Cardiac muscle cell (in vitro differentiated cells and primary cell): ENCODE measurements at regions not wholly inside any gene's neighbourhood (a gene's known extent, or its start where the extent isn't known, plus 50 kb on each side); places are given as distances from the start of the nearest gene placed in this dataset.

Experiments used
- DNase-seq, 2 donors: peaks; one replicate each; pipeline versions ENCODE4 v3.0.0 to v3.0.0-alpha.2; 2010 to 2017; ENCODE audit warnings: low read depth in 1 of 2, low spot score in 1 of 2
- H3K27ac ChIP-seq: fragments of 200-600 bp; sonication (generic); 2 replicates; pipeline ENCODE4 v1.5.1; 2016
- H3K27me3 ChIP-seq: fragments of 200-600 bp; sonication (generic); 2 replicates; pipeline ENCODE4 v1.6.0; 2016; ENCODE audit warnings: control low read depth
- H3K36me3 ChIP-seq: fragments of 200-600 bp; sonication (generic); 2 replicates; pipeline ENCODE4 v1.5.1; 2016; ENCODE audit warnings: control low read depth
- H3K4me1 ChIP-seq: fragments of 200-600 bp; sonication (generic); 2 replicates; pipeline ENCODE4 v1.8.1; 2017; ENCODE audit warnings: low read depth, mild to moderate bottlenecking, mixed run types
- H3K4me3 ChIP-seq: fragments of 200-600 bp; sonication (generic); 2 replicates; pipeline ENCODE4 v1.5.1; 2016; ENCODE audit warnings: mild to moderate bottlenecking
- H3K9me3 ChIP-seq: fragments of 200-600 bp; sonication (generic); 2 replicates; pipeline ENCODE4 v1.5.1; 2017; ENCODE audit warnings: low read depth, mild to moderate bottlenecking, control low read depth
- TF ChIP-seq, protein P1 (sequence below): IDR thresholded peaks from 2 replicates; pipeline ENCODE4 v1.5.1; 2012; ENCODE audit warnings: low read depth, mild to moderate bottlenecking, low read length

DNA sequence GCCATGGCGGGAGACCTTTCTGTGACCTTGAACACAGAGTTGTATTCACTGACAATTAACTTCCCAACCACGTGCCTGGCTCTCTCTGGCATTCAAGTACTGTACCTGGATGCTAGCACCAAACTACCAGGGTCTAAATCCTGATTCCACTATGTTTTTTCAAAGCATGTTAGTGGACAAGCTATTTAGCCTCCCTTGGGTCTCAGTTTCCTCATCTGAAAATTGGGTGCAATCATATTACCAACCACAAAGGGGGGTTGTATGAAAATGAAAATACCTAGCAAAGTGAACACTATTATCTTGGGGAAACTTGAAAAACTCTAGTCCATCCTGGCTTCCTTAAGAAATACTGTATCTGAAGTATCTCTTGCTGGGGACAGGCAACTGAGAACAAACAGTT, 308.7 kb upstream of the SGK1 start:
- TF ChIP-seq, protein P1, sequence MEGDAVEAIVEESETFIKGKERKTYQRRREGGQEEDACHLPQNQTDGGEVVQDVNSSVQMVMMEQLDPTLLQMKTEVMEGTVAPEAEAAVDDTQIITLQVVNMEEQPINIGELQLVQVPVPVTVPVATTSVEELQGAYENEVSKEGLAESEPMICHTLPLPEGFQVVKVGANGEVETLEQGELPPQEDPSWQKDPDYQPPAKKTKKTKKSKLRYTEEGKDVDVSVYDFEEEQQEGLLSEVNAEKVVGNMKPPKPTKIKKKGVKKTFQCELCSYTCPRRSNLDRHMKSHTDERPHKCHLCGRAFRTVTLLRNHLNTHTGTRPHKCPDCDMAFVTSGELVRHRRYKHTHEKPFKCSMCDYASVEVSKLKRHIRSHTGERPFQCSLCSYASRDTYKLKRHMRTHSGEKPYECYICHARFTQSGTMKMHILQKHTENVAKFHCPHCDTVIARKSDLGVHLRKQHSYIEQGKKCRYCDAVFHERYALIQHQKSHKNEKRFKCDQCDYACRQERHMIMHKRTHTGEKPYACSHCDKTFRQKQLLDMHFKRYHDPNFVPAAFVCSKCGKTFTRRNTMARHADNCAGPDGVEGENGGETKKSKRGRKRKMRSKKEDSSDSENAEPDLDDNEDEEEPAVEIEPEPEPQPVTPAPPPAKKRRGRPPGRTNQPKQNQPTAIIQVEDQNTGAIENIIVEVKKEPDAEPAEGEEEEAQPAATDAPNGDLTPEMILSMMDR, result no peak
- H3K4me3 ChIP-seq, result no peak overlapping the region
- H3K36me3 ChIP-seq, result no peaks in the 10 kb centered on the region
- H3K27ac ChIP-seq, result no peak overlapping the region
- no peak for DNase-seq
- H3K9me3 ChIP-seq, result no peaks in the 10 kb centered on the region
- no peaks in the 10 kb centered on the region for H3K27me3 ChIP-seq
- H3K4me1 ChIP-seq, result peaks cover 5% of the 10 kb centered on the region

DNA sequence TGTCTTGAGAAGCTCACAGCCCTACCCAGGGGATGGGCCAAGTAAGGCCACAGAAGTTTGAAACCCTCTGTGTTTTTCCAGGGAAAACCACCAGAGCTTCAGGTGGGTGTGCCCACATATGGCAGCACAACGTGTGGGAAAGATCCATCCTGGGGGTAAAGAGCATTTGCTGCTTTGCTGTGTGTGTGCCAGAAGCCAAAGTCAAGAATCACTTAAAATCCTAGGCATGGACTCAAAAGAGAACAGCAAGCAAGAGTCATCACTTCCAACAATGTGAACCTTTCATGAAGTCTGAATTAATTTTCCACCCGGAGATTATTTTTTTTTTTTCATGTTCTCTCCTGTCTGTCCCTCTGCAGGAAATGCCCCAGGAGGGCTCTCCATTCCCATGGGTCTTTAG, 308.2 kb upstream of the SGK1 start:
- H3K27me3 ChIP-seq, result no peaks in the 10 kb centered on the region
- TF ChIP-seq, protein P1, result no peak
- H3K27ac ChIP-seq, result no peak overlapping the region
- peaks cover 5% of the 10 kb centered on the region for H3K4me1 ChIP-seq
- DNase-seq, result no peak
- no peaks in the 10 kb centered on the region for H3K36me3 ChIP-seq
- H3K9me3 ChIP-seq, result no peaks in the 10 kb centered on the region
- no peak overlapping the region for H3K4me3 ChIP-seq

DNA sequence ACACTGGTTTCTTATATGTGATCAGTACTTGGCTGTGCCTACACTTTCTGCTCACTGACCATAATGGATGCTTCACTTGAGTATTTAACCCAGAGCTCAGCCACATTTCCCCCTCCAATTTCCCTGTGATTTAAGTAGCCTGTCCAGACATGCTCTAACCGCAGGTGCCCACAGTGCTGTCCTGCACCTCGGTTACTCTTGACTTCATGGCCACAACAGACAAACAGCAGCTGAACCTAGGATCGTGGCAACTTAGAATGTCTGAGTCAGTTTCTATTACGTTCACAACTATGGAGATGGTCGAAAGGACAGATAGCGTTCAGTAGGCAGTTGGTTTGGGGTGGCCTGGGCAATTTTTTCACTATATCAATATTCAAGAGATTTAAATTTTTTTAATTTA, 306.9 kb upstream of the SGK1 start:
- Histone ChIP-seq H3K4me3 (no peak overlapping the region), H3K27me3 (no peaks in the 10 kb centered on the region), H3K4me1 (peaks cover 16% of the 10 kb centered on the region), H3K27ac (no peak overlapping the region), H3K36me3 (no peaks in the 10 kb centered on the region), H3K9me3 (no peaks in the 10 kb centered on the region)
- TF ChIP-seq, protein P1, result no peak
- DNase-seq, result no peak

DNA sequence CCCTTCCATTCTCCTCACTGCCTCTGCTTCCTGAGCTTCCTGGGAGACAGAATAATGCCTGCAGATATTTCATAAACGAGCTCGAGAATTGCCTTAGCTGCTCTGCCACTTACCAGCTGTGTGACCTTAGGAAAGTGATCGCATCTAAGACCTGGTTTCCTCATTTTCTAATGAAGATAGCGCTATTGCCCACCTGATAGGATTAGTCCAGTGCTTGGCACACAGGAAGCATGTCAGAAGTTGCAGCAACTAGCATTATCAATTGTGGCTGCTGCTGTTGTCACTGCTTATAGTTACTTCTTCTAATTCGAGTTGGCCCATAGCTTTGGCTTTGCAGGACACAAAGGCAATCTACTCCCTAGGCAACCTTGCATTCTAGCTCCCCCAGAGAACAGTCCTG, 305.5 kb upstream of the SGK1 start:
- H3K36me3 ChIP-seq, result no peaks in the 10 kb centered on the region
- TF ChIP-seq, protein P1, result no peak
- no peak for DNase-seq
- H3K4me3 ChIP-seq, result no peak overlapping the region
- no peaks in the 10 kb centered on the region for H3K9me3 ChIP-seq
- H3K4me1 ChIP-seq, result peaks cover 16% of the 10 kb centered on the region
- H3K27me3 ChIP-seq, result no peaks in the 10 kb centered on the region
- no peak overlapping the region for H3K27ac ChIP-seq

DNA sequence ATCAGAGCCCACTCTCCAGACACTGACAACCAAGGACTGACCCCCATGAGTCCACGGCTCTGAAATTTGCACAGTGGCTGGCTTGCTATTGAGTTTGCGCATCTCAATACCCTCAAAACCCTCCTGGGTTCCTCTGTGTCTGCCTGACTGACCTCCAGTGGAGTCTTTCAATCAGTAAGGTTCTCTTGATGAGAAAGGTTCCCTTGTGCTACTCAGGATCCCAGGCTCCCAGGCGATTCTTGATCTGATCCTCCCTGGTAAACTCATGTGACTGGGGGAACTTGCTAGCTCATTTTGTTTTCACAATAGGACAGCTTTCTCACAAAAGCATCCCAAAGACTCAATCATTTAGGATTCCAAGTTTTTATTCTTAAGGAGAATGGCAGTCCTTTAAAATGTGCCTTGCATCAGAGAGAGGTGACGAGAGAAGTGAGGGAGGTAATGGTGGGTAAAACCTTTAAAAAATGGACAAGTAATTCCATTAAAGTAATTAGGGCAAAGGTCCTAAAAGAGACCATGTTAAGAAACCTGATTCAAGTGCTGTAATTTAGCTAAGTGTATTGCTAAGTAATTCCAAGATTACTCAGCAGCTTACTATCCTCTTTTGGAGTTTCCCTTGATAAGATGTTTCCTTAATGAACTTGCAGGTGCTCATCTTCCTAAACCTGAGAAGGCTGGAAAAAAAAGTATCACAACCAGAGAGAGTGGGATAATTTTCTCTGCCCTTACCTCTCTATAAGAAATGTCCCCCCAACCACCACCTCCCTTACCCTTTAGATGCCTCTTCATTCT, 304.7 kb upstream of the SGK1 start:
- DNase-seq, result no peak
- Histone ChIP-seq H3K9me3 (no peaks in the 10 kb centered on the region), H3K27me3 (no peaks in the 10 kb centered on the region), H3K4me3 (no peak overlapping the region), H3K4me1 (peaks cover 16% of the 10 kb centered on the region), H3K36me3 (no peaks in the 10 kb centered on the region), H3K27ac (no peak overlapping the region)
- TF ChIP-seq, protein P1, result no peak
